ENCODE measurements at regions not wholly inside any gene's neighbourhood (a gene's known extent, or its start where the extent isn't known, plus 50 kb on each side); places are given as distances from the start of the nearest gene placed in this dataset.
A peak's percentile ranks its signal among the peaks of the same experiment; 100 is the strongest.
"Not testable (repeated sequence)": the region's sequence is repeated elsewhere in the genome, so short reads cannot be mapped to it uniquely, and the experiment has no call there.

GRCh38 chr1:2851918-2852317 is 50.4 kb upstream of the TTC34 start:
- not testable (repeated sequence) for H3K27ac ChIP-seq (ENCODE audit: low read depth, low read length); H4K20me1 ChIP-seq (ENCODE audit: insufficient read depth, low read length); H3K36me3 ChIP-seq (ENCODE audit: insufficient read depth, low read length); H3K4me2 ChIP-seq (ENCODE audit: insufficient read depth, low read length); H3K9me3 ChIP-seq (ENCODE audit: low read depth, low read length); H3K79me2 ChIP-seq (ENCODE audit: insufficient read depth, low read length); H3K4me1 ChIP-seq (ENCODE audit: insufficient read depth, low read length); H2AFZ ChIP-seq (ENCODE audit: low read length); H3K4me3 ChIP-seq (ENCODE audit: insufficient read depth, low read length); DNase-seq (ENCODE audit: insufficient read length, low spot score, missing footprints); H3K27me3 ChIP-seq (ENCODE audit: insufficient read depth, low read length)

GRCh38 chr1:2853711-2854110 is 52.2 kb upstream of the TTC34 start:
- no peaks in the 10 kb centered on the region for H3K9me3 ChIP-seq (ENCODE audit: low read depth, low read length)
- no peak for DNase-seq (ENCODE audit: insufficient read length, low spot score, missing footprints)
- no peak overlapping the region for H3K4me3 ChIP-seq (ENCODE audit: insufficient read depth, low read length)
- H3K4me1 ChIP-seq (ENCODE audit: insufficient read depth, low read length), result no peaks in the 10 kb centered on the region
- no peak for TF ChIP-seq CTCF (IDR thresholded peaks at IDR 0.05; ENCODE audit: extremely low read depth, low read depth, low read length)
- no peaks in the 10 kb centered on the region for H4K20me1 ChIP-seq (ENCODE audit: insufficient read depth, low read length)
- H3K27me3 ChIP-seq (ENCODE audit: insufficient read depth, low read length), result no peaks in the 10 kb centered on the region
- no peaks in the 10 kb centered on the region for H3K36me3 ChIP-seq (ENCODE audit: insufficient read depth, low read length)
- H3K27ac ChIP-seq (ENCODE audit: low read depth, low read length), result no peak overlapping the region
- no peak overlapping the region for H3K4me2 ChIP-seq (ENCODE audit: insufficient read depth, low read length)
- H3K79me2 ChIP-seq (ENCODE audit: insufficient read depth, low read length), result no peaks in the 10 kb centered on the region
- no peak overlapping the region for H2AFZ ChIP-seq (ENCODE audit: low read length)

GRCh38 chr1:2854151-2854550 is 52.7 kb upstream of the TTC34 start:
- peak; percentile 76 for DNase-seq (ENCODE audit: insufficient read length, low spot score, missing footprints)
- Histone ChIP-seq H3K79me2 (ENCODE audit: insufficient read depth, low read length) (no peaks in the 10 kb centered on the region), H3K27me3 (ENCODE audit: insufficient read depth, low read length) (no peaks in the 10 kb centered on the region), H4K20me1 (ENCODE audit: insufficient read depth, low read length) (no peaks in the 10 kb centered on the region), H3K9me3 (ENCODE audit: low read depth, low read length) (no peaks in the 10 kb centered on the region), H2AFZ (ENCODE audit: low read length) (no peak overlapping the region), H3K4me1 (ENCODE audit: insufficient read depth, low read length) (no peaks in the 10 kb centered on the region), H3K4me2 (ENCODE audit: insufficient read depth, low read length) (no peak overlapping the region), H3K36me3 (ENCODE audit: insufficient read depth, low read length) (no peaks in the 10 kb centered on the region), H3K27ac (ENCODE audit: low read depth, low read length) (no peak overlapping the region), H3K4me3 (ENCODE audit: insufficient read depth, low read length) (no peak overlapping the region)
- no peak for TF ChIP-seq CTCF (IDR thresholded peaks at IDR 0.05; ENCODE audit: extremely low read depth, low read depth, low read length)

- Histone ChIP-seq H3K27me3 (ENCODE audit: insufficient read depth, low read length) (no peaks in the 10 kb centered on the region), H3K27ac (ENCODE audit: low read depth, low read length) (no peak overlapping the region), H3K4me1 (ENCODE audit: insufficient read depth, low read length) (no peaks in the 10 kb centered on the region), H3K79me2 (ENCODE audit: insufficient read depth, low read length) (no peaks in the 10 kb centered on the region), H3K4me2 (ENCODE audit: insufficient read depth, low read length) (no peak overlapping the region), H3K9me3 (ENCODE audit: low read depth, low read length) (no peaks in the 10 kb centered on the region), H3K36me3 (ENCODE audit: insufficient read depth, low read length) (no peaks in the 10 kb centered on the region), H2AFZ (ENCODE audit: low read length) (no peak overlapping the region), H4K20me1 (ENCODE audit: insufficient read depth, low read length) (no peaks in the 10 kb centered on the region), H3K4me3 (ENCODE audit: insufficient read depth, low read length) (no peak overlapping the region)
- DNase-seq (ENCODE audit: insufficient read length, low spot score, missing footprints), result peak; percentile 45
- no peak for TF ChIP-seq CTCF (IDR thresholded peaks at IDR 0.05; ENCODE audit: extremely low read depth, low read depth, low read length)
Observed at GRCh38 chr1:2854611-2855010, 53.1 kb upstream of the TTC34 start.
